Head of caudate nucleus (tissue), 42 donors: ENCODE measurements at regions not wholly inside any gene's neighbourhood (a gene's known extent, or its start where the extent isn't known, plus 50 kb on each side); places are given as distances from the start of the nearest gene placed in this dataset.

Source experiments
- DNase-seq, 42 donors: peaks; one replicate each; pipeline versions ENCODE4 v3.0.0 to v3.0.0-alpha.2; 2020 to 2021; ENCODE audit warnings: mixed read lengths in 7 of 42
- intact Hi-C: fragments of 100-400 bp; cut with DNase I; formaldehyde crosslinking; loops from one replicate; pipeline ENCODE4 v1.15.0; 2022

DNA sequence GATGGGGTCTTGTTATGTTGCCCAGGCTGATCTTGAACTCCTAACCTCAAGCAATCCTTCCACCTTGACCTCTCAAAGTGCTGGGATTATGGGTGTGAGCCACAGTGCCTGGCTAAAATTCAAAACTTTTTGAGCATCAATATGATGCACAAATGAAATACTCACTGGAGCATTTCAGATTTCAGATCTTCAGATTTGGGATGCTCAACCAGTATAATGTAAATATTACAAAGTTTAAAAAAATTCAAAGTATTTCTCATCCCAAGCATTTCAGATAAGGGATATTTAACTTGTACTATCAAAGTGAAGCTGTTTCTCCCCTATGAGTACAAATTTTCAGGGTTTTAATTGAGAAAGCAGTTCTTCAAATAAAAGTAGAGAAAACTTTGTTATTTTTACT is 164.1 kb upstream of the CCDC68 start:
- intact Hi-C loops: no loop called here
- no peak for DNase-seq

GRCh38 chr18:55121397-55122170 is 162.3 kb upstream of the CCDC68 start:
- intact Hi-C loops: no loop called here
- no peak for DNase-seq

GRCh38 chr18:55120896-55121295 is 161.6 kb upstream of the CCDC68 start:
- DNase-seq: no peak

DNA sequence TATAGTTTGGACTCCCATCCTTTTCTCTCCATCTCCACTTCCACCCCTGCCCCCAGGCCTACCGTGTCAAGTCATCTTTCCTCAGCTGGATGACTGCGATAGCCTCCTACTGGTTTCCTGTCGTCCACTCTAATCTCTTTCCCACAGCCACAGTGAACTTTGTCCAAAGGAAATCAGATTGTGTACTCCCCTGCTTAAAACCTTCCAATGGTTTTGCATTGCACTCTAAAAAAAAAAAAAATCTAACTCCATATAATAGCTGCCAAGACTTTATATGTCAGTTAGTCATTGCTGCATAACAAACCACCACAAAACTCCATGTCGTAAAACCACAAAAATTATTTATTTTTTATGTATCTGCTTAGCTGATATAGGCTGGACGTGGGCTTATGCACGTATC is 160.2 kb upstream of the CCDC68 start:
- intact Hi-C loops: no loop called here
- no peak for DNase-seq

More at GRCh38 chr18:55120896-55121295, 161.6 kb upstream of the CCDC68 start:
- intact Hi-C loops: no loop called here

DNA sequence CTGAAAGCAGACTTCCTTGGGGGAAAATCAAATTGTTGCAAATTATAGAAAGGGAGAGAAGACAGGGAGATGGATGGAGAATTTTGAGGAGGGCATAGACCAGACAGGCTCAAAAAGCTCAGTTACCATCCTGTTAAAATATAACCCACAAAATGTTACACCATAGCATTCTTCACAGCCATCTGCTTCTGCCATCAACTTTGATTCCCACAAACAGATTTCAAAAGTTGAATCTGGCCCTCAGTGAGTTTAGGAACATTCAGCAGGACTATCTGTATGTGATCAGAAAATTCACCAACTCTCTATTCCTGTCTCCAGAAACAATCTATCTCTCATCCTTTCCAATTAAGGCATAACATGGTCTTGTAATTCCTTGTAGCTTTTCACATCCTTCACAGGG is 159.8 kb upstream of the CCDC68 start:
- intact Hi-C loops: no loop called here
- no peak for DNase-seq

DNA sequence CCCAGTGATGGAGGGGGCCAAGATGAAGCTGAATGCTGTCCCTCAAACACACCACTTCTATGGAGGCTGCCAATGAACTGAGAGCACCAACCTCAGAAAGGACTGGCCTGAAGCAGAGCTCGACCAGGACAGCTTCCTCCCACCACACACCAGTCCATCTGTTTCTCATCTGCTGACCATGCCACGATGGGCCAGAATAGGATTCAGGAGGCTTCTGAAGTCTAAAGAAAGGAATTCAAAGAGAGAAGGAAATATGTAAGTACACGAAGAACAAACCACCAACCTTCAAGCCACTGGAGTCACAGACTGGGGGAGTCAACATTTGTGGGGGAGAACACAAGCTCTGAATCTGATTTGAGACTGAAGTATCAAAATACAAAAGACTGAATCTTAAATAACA is 157.6 kb upstream of the CCDC68 start:
- intact Hi-C loops: no loop called here
- DNase-seq: no peak

GRCh38 chr18:55115606-55116005 is 156.3 kb upstream of the CCDC68 start:
- intact Hi-C loops: no loop called here
- no peak for DNase-seq

DNA sequence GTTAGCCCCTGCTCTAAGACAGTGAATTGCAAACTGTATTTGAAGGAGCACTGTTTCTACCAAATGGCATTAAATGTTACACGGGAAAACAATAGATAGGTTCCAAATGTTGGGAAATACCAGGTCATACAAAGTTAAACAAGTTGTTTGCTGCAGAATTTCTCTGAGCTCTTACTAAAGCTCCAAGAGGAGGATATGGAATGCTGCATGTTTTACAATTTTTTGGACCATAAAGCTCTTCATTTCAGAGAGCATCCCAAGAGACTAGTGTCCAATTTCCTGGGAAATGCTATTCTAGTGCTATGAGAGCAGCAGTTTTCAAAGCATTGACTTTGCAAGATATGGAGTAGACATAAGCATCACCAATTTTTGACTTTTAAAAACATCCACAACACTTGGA is 155.6 kb upstream of the CCDC68 start:
- no peak for DNase-seq
- intact Hi-C loops: no loop called here

DNA sequence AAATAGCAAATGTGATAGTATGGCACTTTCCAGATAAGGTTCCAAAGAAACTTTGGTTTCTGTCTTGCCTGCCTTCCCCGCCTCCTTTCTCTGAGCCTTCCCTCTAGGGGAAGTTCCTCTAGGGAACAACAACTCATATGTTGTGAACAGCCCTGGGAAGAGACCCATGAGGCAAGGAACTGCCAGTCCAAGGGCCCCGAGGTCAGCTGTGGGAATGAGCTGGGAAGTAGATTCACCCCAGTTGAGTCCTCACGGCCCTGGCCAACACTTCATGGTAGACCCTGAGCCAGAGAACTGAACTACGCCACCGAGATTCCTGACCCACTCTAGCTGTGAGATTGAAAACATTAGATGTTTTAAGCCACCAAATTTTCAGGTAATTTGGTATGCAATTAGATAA is 154.5 kb upstream of the CCDC68 start:
- no peak for DNase-seq
- intact Hi-C loops: no loop called here

GRCh38 chr18:55111271-55111670 is 152.0 kb upstream of the CCDC68 start:
- DNase-seq: no peak
- intact Hi-C loops: no loop called here

DNA sequence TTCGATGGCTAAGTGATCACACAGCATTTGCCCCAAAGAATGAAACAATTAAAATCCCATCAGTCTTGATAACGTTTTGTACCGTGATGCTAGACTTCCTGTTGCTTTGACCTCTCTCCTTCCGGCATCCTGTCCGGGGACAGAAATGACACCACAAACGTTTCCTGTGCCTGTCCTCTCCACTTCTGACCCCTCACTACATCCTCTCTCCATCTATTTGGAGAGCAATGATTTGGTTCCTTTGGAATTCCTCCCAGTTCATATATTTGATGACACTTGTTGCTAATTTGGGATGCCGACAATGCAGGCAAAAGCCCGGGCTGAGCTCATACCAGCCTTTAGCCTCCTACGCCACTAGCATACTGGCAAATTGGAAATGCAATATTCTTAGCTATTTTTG is 151.2 kb upstream of the CCDC68 start:
- no peak for DNase-seq
- intact Hi-C loops: no loop called here

DNA sequence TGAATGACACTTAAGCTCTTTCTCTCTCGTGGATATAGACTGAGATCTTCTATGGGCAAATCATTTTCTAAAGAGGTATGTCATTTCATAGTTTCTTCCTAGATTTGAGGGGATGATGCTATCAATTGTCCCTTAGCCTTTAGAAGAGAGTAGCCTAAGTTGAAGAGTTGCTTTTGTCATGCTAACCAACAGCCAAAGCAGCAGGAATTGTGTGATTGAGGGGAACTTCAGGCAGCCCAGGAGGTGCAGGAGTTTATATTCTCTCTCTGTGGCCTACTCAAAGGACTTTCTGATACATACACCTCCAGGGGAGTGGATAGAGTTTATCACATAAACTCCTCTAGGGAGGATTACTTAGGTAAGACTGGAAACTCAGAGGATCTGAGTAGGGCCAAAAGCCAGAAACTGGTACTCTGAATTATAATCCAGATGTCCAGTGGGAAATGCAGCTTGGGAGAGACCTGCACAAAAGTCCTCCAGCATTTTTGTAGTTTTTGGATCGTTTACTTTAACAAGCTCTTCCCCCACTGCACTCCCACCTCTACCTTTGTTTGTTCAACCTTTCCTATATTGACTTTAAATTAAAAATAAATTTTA is 150.7 kb upstream of the CCDC68 start:
- DNase-seq: no peak

DNA sequence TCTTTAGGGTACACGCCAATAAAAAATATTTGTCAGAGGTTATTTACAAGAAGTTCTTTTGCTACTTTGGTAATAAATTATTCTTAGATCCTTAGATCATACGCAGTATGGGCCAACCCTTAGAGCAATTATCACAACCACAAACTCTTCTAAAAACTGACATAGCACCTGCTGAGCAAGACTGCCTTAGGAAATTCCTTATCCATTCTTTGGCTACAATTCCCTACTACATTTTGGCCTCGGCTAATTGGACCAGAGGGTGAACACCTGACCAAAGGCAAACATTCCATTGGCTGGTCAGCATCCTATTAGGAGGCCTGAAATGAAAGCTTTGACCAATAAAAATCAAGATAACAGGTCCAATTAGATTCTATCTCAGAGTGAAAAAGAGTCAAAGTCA is 147.6 kb upstream of the CCDC68 start:
- no peak for DNase-seq
- intact Hi-C loops: no loop called here

More for the DNA sequence above, 150.7 kb upstream of the CCDC68 start:
- intact Hi-C loops: no loop called here

DNA sequence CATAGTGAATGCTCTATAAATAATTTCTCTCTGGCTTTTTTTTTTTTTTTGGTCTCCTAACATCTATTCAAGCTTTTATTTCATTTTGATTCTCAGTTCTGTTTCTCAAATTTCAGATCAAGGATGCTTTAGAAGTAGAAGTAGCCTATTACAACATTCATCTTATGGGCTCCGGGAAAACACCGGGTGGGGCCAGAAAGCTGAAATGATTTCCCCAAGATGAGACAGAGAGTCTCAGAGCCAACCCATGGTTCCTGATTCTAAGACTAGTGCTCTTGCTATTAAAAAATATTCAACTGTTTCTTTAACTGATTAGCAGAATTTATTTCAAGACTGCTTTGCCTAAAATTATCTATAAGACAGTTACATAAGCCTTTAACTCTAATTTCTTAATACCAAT is 147.2 kb upstream of the CCDC68 start:
- intact Hi-C loops: no loop called here
- DNase-seq: no peak

DNA sequence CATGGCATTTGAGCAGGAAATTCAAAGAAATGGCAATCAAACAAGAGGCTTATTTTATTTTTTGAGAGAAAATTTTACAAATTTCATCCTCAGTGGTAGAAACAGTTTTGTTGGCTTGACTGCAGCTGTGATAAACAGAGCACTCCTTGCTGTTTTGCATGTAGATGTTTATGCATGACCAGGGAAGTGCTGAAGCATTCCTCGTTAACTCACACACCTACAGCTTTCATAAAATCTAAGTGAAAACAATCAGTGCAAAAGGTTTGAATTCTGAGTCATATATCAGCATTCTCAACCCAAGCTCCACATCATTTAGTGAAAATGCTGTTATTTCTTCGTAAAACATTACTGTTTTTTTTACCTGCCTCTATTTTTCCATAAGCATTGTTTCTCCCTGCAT is 146.6 kb upstream of the CCDC68 start:
- no peak for DNase-seq
- intact Hi-C loops: no loop called here

- no peak for DNase-seq
- intact Hi-C loops: no loop called here
These were observed 143.7 kb upstream of the CCDC68 start for GRCh38 chr18:55102958-55103456.

DNA sequence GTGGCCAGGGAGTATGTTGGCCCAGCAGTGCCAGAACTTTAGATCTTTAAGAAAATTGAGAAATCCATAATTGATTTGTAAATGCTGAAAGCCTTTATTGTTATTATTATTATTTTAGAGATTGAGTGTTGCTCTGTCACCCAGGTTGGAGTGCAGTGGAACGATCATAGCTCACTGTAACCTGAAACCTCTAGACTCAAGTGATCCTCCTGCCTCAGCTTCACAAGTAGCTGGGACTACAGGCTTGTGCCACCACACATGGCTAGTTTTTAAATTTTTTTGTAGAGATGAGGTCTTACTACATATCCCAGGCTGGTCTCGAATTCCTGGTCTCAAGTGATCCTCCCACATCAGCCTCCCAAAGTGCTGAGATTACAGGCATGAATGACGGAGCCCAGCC is 143.2 kb upstream of the CCDC68 start:
- no peak for DNase-seq
- intact Hi-C loops: no loop called here

DNA sequence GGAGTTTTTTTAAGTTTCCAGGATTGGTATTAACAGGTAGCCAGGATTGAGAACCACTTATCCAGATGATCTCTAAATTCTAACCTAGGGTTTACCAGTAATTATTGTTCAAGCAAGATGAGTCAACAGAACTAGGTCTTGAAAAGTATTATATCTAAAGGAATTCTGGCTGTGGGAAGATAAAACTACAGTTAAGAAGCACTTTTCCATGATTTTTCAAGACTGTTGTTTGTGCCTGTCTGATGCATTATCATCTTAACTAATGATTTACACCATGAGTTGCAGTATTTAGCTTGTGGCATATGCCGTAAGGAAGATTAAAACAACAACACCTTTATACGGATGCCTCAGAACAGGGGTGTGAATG is 142.2 kb upstream of the CCDC68 start:
- no peak for DNase-seq
- intact Hi-C loops: no loop called here

DNA sequence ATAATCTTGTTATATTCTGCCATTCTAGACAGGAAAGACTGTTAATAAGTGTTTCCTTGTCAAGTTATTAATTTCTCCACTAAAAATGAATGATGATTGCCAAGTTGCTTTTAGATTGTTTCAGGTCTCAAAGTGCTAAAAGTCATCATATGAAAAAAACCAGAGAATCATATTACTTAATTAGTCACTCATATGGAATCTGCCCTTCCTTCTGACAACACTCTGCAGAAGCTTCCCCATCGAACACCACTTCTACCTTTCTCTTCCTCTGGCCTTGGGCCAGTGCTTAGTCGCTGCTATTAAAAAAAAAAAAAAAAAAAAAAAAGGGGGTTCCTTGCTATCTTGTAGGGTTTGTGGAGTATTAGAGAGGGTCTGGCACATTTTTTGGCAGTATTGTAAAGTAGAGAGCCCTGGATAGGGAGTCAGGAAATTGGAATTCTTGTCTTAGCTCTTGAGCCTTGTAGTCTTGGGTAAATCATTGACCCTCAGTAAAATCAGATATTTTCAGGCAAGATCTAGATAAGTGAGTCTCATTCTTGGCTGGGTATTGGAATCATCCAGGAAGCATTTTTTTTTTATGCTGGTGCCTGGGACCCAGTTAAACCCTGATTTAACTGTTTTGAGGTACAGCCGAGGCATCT is 141.7 kb upstream of the CCDC68 start:
- no peak for DNase-seq
- intact Hi-C loops: no loop called here

DNA sequence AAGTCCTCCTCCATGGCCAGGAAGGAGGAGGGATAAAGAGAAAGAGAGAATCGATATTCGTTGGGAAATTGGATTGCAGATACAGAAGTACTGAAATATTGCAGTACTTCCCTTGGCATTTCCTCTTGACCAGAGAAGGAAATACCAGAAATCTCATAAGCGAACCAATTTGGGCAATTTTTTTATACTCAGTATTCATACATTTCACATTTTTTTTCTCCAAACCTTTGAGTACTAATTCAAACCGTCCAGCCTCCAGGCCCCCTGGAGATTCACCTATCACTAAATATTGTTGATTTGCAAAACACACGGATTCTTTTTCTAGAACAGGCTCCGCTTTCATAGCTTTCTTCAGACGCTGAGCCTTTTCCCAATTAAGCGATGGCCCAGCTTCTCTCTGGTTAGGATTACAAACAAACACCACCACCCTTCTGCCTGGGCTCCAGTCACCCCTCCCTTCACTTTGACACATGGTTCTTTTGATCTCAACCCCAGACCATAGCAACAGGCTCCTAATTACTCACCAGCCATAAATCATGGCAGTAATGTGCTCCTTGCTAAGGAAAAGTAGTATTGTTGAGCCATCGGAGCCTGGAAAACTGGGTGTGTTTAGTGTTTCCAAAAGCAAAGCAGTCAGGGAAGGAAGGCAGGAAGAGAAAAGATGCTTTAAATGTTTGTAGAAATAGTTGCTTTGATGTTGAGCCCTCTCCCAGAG is 138.4 kb upstream of the CCDC68 start:
- no peak for DNase-seq
- intact Hi-C loops: no loop called here
